OCI-M2 (cell line): ENCODE measurements at regions not wholly inside any gene's neighbourhood (a gene's known extent, or its start where the extent isn't known, plus 50 kb on each side); places are given as distances from the start of the nearest gene placed in this dataset.

Source experiments
- DNase-seq: peaks from one replicate; lab custom pipeline; 2025; ENCODE audit not compliant: unreplicated experiment; lab: John Stamatoyannopoulos, UW

DNA sequence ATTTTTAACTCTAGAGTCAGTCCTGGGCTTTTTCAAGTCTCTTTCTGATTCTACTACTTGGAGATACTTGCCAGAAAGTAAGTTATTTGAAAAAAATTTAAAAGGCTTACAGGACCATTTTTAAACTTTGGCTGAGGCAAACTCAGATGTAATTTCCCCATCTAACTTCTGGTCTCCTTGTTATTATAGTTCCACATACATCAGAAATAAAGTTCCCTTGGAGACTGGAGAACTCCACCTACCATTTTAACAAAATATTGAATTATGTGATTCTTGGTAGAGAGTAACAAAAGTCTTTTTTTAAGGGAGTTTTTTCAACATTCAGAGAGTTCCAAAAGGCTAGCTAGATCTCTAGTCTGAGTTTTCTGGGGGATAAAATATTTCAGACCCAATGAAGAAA, 56.3 kb upstream of the SNX2 start:
- no peak for DNase-seq

DNA sequence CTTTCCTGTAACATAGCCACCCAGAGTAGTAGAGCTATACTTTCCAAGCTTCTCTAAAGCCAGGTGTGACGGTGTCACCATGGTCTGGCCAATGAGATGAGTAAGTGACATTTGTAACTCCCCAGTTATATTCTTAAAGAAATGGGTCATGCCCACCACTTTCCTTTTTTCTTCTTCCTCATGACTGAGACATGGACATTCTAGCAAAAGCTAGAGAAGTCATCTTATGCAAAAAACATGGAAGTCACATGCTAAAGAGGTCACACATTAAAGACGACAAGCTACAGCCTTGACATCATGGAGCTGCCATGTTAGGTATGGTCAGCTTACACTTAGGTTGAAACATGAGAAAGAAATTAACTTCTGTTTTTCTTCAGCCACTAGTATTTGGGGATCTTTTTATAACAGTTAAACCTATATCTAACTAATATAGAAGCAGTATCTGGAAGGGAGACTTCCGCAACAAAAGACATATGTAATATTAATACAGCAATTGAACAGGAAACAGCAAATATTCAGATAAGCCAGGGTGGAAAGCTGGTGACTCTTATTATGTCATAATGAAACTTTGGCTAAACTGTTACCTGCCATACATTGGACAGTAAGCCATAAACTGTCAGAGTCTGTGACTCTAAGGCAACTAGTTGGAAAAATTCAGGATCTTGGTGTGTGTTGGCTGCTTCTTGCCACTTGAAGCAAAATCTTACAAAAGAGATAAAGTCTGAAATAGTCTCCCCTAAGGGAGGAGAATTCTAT, 54.7 kb upstream of the SNX2 start:
- DNase-seq = no peak

DNA sequence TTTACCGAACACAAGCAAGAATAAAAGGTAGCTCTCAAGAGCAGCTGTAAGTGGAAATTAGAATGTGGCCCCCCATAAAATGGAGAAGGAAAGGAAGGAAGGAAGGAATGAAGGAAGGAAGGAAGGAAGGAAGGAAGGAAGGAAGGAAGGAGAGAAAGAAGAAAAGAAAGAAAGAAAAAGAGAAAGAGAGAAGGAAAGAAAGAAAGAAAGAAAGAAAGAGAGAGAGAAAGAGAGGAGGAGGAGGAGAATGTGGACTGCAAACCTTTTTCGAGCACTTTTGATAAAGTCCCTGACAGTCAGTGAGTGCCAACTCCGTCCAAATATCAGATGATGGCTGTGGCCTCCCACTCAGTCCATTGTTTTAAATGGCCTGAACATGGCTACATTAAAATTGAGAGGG, 53.8 kb upstream of the SNX2 start:
- DNase-seq = no peak

DNA sequence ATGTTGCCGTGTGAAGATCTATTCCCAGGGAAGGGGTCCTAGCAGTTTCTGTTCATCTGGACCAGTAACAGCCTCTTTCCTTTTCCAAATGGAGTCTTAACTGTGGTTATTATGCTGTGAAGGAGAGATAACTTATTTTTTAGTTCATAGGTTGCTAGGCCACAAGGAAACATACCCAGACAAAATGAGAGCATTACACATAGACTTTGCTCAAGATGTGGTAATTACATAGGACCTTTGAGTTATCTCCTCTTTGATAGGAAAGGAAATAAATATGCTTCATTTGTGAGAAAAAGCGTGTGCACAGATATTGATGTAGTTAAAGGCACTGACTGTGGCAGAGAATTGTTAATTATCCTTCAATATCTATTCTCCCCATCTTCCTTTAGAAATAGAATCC, 52.5 kb upstream of the SNX2 start:
- DNase-seq = no peak

DNA sequence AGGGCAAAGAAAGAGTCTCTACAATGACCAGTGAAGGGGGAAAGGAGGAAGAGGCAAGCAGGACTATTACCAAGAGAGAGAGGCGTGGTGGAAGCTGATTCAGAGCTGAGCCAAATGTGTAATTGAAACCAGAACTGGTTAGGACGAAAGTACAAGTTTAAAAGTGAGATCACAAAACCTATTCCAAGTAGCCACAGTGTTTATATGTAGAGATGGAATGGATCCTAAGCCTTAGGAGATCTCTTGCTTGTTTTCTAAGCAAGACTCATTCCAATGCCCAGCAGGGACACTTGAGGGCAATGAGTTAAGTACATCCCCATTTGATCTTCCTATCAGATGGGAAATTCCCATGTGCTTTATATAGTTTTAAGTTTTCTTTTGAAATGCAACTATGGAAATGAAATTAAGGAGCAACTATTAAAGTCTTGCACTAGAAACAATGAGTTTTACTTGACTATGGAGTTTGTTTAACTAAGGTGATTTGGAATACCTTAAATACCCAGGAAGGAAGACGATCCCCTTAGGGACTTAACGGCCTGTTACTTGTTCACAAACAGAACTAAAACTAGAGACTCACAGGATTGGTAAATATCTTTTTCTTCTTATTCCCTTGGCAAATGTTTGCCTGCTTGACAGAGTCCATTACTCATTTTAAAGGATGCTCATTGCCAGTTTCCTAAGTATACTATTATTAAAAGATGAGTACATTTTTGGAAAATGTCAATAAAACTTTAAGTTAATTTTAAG, 51.1 kb upstream of the SNX2 start:
- no peak for DNase-seq
